K562 (cell line): ENCODE measurements at regions not wholly inside any gene's neighbourhood (a gene's known extent, or its start where the extent isn't known, plus 50 kb on each side); places are given as distances from the start of the nearest gene placed in this dataset.

Source experiments
- ARID1B ChIP-seq: fragments of 450-650 bp; IDR thresholded peaks from 2 replicates; pipeline ENCODE4 v1.6.1; 2016; ENCODE audit warnings: antibody characterized with exemption, mild to moderate bottlenecking, inconsistent platforms
- BCOR ChIP-seq: fragments of 450-650 bp; IDR thresholded peaks from 2 replicates; pipeline ENCODE4 v1.6.1; 2016
- C11orf30 ChIP-seq: fragments of 450-650 bp; IDR thresholded peaks from 2 replicates; pipeline ENCODE4 v1.6.1; 2016; ENCODE audit warnings: low read depth, mild to moderate bottlenecking
- CEBPB ChIP-seq: fragments of 450-650 bp; IDR thresholded peaks from 2 replicates; pipeline ENCODE4 v1.6.1; 2016; ENCODE audit warnings: missing genetic modification characterization, missing compliant biosample characterization
- DNMT1 ChIP-seq: fragments of 450-650 bp; IDR thresholded peaks from 2 replicates; pipeline ENCODE4 v1.6.1; 2016; ENCODE audit warnings: antibody characterized with exemption, mild to moderate bottlenecking
- ESRRA ChIP-seq: fragments of 450-650 bp; IDR thresholded peaks from 2 replicates; pipeline ENCODE4 v1.6.1; 2014; ENCODE audit warnings: low read depth, mild to moderate bottlenecking, moderate library complexity, borderline replicate concordance
- EWSR1 ChIP-seq: fragments of 450-650 bp; IDR thresholded peaks from 2 replicates; pipeline ENCODE4 v1.6.1; 2018; ENCODE audit warnings: borderline replicate concordance, mild to moderate bottlenecking, low read depth, moderate library complexity; ENCODE audit not compliant: partially characterized antibody
- FOXK2 ChIP-seq, 2 experiments: fragments of 450-650 bp; IDR thresholded peaks in 1 of 2; conservative IDR thresholded peaks in 1 of 2; 2 replicates each; pipeline ENCODE4 v1.6.1; 2016; ENCODE audit warnings: low read depth in 2 of 2, mild to moderate bottlenecking in 1 of 2
- FUS ChIP-seq: fragments of 200-400 bp; formaldehyde crosslinking; optimal IDR thresholded peaks from 2 replicates; pipeline ENCODE3; 2017; ENCODE audit warnings: low read depth, low read length
- MCM7 ChIP-seq, 2 experiments: fragments of 450-650 bp; IDR thresholded peaks; 2 replicates each; pipeline ENCODE4 v1.6.1; 2016 to 2018
- PRMT5 ChIP-seq: sonication (generic); formaldehyde crosslinking; IDR thresholded peaks from 2 replicates; pipeline ENCODE4 v1.5.0; 2020; ENCODE audit warnings: missing genetic modification reagents
- SNRNP70 ChIP-seq: fragments of 200-400 bp; formaldehyde crosslinking; optimal IDR thresholded peaks from 2 replicates; pipeline ENCODE3; 2017; ENCODE audit warnings: low read depth, low read length
- ZEB2 ChIP-seq: fragments of 450-650 bp; IDR thresholded peaks from 2 replicates; pipeline ENCODE4 v1.6.1; 2016
- ZNF217 ChIP-seq: sonication (generic); formaldehyde crosslinking; IDR thresholded peaks from 2 replicates; pipeline ENCODE4 v1.8.0; 2022; ENCODE audit warnings: mild to moderate bottlenecking, missing genetic modification reagents
- ZNF316 ChIP-seq: fragments of 450-650 bp; IDR thresholded peaks from 2 replicates; pipeline ENCODE4 v1.6.1; 2016
- ZNF347 ChIP-seq: fragments of 450-650 bp; formaldehyde crosslinking; IDR thresholded peaks from 2 replicates; pipeline ENCODE4 v1.4.0; 2020; ENCODE audit warnings: low read depth, mild to moderate bottlenecking, moderate library complexity
- ZNF695 ChIP-seq: fragments of 450-650 bp; formaldehyde crosslinking; IDR thresholded peaks from 2 replicates; pipeline ENCODE4 v1.4.0; 2020; ENCODE audit warnings: mild to moderate bottlenecking, moderate library complexity
- ZNF707 ChIP-seq: fragments of 250-450 bp; sonication (Bioruptor Pico); conservative IDR thresholded peaks from 2 replicates; pipeline ENCODE4 v1.8.0; 2022; ENCODE audit warnings: inconsistent platforms, mild to moderate bottlenecking, moderate library complexity
- ZNF76 ChIP-seq: fragments of 250-450 bp; sonication (Bioruptor Pico); IDR thresholded peaks from 2 replicates; pipeline ENCODE4 v1.4.0; 2020; ENCODE audit warnings: mild to moderate bottlenecking, moderate library complexity, borderline replicate concordance
- ZNF766 ChIP-seq: fragments of 200-800 bp; sonication (Bioruptor generic); conservative IDR thresholded peaks from 2 replicates; pipeline ENCODE4 v1.6.1; 2016; ENCODE audit warnings: missing genetic modification characterization, missing compliant biosample characterization
- TF ChIP-seq, protein P1 (sequence below): fragments of 250-450 bp; sonication (Bioruptor Pico); IDR thresholded peaks from 2 replicates; pipeline ENCODE4 v1.5.0; 2021
- TF ChIP-seq, protein P2 (sequence below): fragments of 450-650 bp; formaldehyde crosslinking; IDR thresholded peaks from 2 replicates; pipeline ENCODE4 v1.4.0; 2020; ENCODE audit warnings: mild to moderate bottlenecking, moderate library complexity
- TF ChIP-seq, protein P3 (sequence below): fragments of 450-650 bp; formaldehyde crosslinking; IDR thresholded peaks from 2 replicates; pipeline ENCODE4 v1.4.0; 2022; ENCODE audit warnings: missing genetic modification characterization
- TF ChIP-seq, protein P4 (sequence below), 2 experiments: fragments of 200-800 bp in 1 of 2; sonication (Bioruptor generic) in 1 of 2; sonication (generic) in 1 of 2; formaldehyde crosslinking in 1 of 2; IDR thresholded peaks in 1 of 2; conservative IDR thresholded peaks in 1 of 2; 2 replicates each; pipeline versions ENCODE4 v1.5.0 to v1.6.1; 2016 to 2020; ENCODE audit warnings: missing compliant biosample characterization in 1 of 2, missing genetic modification characterization in 1 of 2, missing genetic modification reagents in 1 of 2

DNA sequence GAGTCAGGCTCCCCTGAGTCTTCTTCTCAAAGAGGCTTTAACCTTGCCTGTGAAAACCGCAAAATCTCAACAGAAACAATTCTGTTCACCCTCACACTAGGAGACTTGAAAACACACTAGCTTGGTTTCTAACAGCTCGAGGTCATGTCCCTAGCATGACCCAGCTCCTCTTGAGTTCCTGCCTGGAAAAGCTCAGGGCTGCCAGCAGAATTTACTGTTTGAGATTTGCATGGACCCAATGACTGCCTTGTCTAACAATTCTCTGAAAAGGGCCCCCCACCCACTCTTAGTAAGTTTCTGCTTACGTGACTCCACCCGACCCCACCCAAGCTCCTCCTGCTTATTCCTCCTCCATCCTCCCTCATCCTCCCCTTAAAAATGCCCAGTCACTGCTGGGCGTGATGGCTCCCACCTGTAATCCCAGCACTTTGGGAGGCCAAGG lies 85.1 kb upstream of the KMT2C start (continued):
- TF ChIP-seq, protein P1, sequence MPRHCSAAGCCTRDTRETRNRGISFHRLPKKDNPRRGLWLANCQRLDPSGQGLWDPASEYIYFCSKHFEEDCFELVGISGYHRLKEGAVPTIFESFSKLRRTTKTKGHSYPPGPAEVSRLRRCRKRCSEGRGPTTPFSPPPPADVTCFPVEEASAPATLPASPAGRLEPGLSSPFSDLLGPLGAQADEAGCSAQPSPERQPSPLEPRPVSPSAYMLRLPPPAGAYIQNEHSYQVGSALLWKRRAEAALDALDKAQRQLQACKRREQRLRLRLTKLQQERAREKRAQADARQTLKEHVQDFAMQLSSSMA (CRISPR knock-in tag): no peak
- TF ChIP-seq SNRNP70: no peak
- no peak for TF ChIP-seq DNMT1
- no peak for TF ChIP-seq CEBPB (tag)
- TF ChIP-seq FUS: no peak
- TF ChIP-seq, protein P2, sequence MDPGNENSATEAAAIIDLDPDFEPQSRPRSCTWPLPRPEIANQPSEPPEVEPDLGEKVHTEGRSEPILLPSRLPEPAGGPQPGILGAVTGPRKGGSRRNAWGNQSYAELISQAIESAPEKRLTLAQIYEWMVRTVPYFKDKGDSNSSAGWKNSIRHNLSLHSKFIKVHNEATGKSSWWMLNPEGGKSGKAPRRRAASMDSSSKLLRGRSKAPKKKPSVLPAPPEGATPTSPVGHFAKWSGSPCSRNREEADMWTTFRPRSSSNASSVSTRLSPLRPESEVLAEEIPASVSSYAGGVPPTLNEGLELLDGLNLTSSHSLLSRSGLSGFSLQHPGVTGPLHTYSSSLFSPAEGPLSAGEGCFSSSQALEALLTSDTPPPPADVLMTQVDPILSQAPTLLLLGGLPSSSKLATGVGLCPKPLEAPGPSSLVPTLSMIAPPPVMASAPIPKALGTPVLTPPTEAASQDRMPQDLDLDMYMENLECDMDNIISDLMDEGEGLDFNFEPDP (CRISPR knock-in tag): no peak
- TF ChIP-seq ZEB2: peak; percentile 67
- no peak for TF ChIP-seq FOXK2 (conservative IDR thresholded peaks at IDR 0.05 in 1 of 2, IDR thresholded peaks at IDR 0.05 in 1 of 2; ENCODE audit: low read depth in 2 of 2)
- TF ChIP-seq ESRRA: peak; percentile 61; the same call in 1 of the 2 replicates
- TF ChIP-seq, protein P3, sequence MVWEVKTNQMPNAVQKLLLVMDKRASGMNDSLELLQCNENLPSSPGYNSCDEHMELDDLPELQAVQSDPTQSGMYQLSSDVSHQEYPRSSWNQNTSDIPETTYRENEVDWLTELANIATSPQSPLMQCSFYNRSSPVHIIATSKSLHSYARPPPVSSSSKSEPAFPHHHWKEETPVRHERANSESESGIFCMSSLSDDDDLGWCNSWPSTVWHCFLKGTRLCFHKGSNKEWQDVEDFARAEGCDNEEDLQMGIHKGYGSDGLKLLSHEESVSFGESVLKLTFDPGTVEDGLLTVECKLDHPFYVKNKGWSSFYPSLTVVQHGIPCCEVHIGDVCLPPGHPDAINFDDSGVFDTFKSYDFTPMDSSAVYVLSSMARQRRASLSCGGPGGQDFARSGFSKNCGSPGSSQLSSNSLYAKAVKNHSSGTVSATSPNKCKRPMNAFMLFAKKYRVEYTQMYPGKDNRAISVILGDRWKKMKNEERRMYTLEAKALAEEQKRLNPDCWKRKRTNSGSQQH (CRISPR knock-in tag): no peak
- no peak for TF ChIP-seq EWSR1
- no peak for TF ChIP-seq ZNF695
- TF ChIP-seq ARID1B: 0 out of 2 replicates have a peak, but pooled peaks have one; percentile 32
- peak; percentile 75 for TF ChIP-seq ZNF316
- TF ChIP-seq ZNF217 (CRISPR knock-in tag): no peak
- TF ChIP-seq ZNF76 (CRISPR knock-in tag): no peak
- TF ChIP-seq, protein P4, sequence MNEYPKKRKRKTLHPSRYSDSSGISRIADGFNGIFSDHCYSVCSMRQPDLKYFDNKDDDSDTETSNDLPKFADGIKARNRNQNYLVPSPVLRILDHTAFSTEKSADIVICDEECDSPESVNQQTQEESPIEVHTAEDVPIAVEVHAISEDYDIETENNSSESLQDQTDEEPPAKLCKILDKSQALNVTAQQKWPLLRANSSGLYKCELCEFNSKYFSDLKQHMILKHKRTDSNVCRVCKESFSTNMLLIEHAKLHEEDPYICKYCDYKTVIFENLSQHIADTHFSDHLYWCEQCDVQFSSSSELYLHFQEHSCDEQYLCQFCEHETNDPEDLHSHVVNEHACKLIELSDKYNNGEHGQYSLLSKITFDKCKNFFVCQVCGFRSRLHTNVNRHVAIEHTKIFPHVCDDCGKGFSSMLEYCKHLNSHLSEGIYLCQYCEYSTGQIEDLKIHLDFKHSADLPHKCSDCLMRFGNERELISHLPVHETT (CRISPR knock-in tag; conservative IDR thresholded peaks at IDR 0.05 in 1 of 2, IDR thresholded peaks at IDR 0.05 in 1 of 2): no peak
- TF ChIP-seq ZNF707: no peak
- TF ChIP-seq C11orf30: peak; percentile 77
- TF ChIP-seq ZNF347 (CRISPR knock-in tag): no peak
- no peak for TF ChIP-seq BCOR
- TF ChIP-seq PRMT5 (CRISPR knock-in tag): no peak
- 0 out of 2 replicates have a peak, but pooled peaks have one; percentile 48 for TF ChIP-seq ZNF766 (CRISPR knock-in tag)
- no peak for TF ChIP-seq MCM7 (IDR thresholded peaks at IDR 0.05)
